Astrocyte (in vitro differentiated cells and primary cell): ENCODE measurements at regions not wholly inside any gene's neighbourhood (a gene's known extent, or its start where the extent isn't known, plus 50 kb on each side); places are given as distances from the start of the nearest gene placed in this dataset.

Source experiments
- DNase-seq: peaks from one replicate; pipeline ENCODE4 v3.0.0-alpha.2; 2010; ENCODE audit warnings: low read depth
- FAIRE-seq: peaks from 2 replicates; lab custom pipeline; 2011; peaks lifted over from hg19 to GRCh38; lab: Jason Lieb, UNC
- H2AFZ ChIP-seq: 2 replicates; pipeline ENCODE4 v1.6.0; 2012; ENCODE audit warnings: low read depth, low read length, inconsistent platforms
- H3K27ac ChIP-seq: 2 replicates; pipeline ENCODE4 v1.5.1; 2011; ENCODE audit warnings: low read depth, low read length, inconsistent platforms
- H3K27me3 ChIP-seq: 2 replicates; pipeline ENCODE4 v1.6.0; 2011; ENCODE audit warnings: low read length, inconsistent platforms; ENCODE audit not compliant: insufficient read depth
- H3K36me3 ChIP-seq: 2 replicates; pipeline ENCODE4 v1.5.1; 2011; ENCODE audit warnings: low read length, inconsistent platforms; ENCODE audit not compliant: insufficient read depth
- H3K4me1 ChIP-seq: 2 replicates; pipeline ENCODE4 v1.5.1; 2011; ENCODE audit warnings: low read length, inconsistent platforms; ENCODE audit not compliant: insufficient read depth
- H3K4me2 ChIP-seq: 2 replicates; pipeline ENCODE4 v1.6.0; 2012; ENCODE audit warnings: low read length, inconsistent platforms
- H3K4me3 ChIP-seq: 2 replicates; pipeline ENCODE4 v1.5.1; 2011; ENCODE audit warnings: low read depth, mild to moderate bottlenecking, low read length, inconsistent platforms; ENCODE audit not compliant: insufficient read depth
- H3K79me2 ChIP-seq: 2 replicates; pipeline ENCODE4 v1.6.0; 2012; ENCODE audit warnings: mild to moderate bottlenecking, low read length, inconsistent platforms; ENCODE audit not compliant: insufficient read depth
- H3K9ac ChIP-seq: 2 replicates; pipeline ENCODE4 v1.6.0; 2012; ENCODE audit warnings: mild to moderate bottlenecking, low read length, inconsistent platforms
- H3K9me3 ChIP-seq: 2 replicates; pipeline ENCODE4 v1.5.1; 2012; ENCODE audit warnings: low read depth, mild to moderate bottlenecking, low read length, inconsistent platforms; ENCODE audit not compliant: insufficient read depth
- H4K20me1 ChIP-seq: 2 replicates; pipeline ENCODE4 v1.6.0; 2012; ENCODE audit warnings: low read length, inconsistent platforms; ENCODE audit not compliant: insufficient read depth
- H3K27ac Mint-ChIP-seq: one replicate; pipeline ENCODE4 v1.8.0; 2021; ENCODE audit warnings: mild to moderate bottlenecking, mixed read lengths; ENCODE audit not compliant: unreplicated experiment
- H3K27me3 Mint-ChIP-seq: one replicate; pipeline ENCODE4 v1.8.0; 2021; ENCODE audit warnings: low read depth, mixed read lengths; ENCODE audit not compliant: unreplicated experiment
- H3K36me3 Mint-ChIP-seq: one replicate; pipeline ENCODE4 v1.8.0; 2021; ENCODE audit warnings: low read depth, mixed read lengths; ENCODE audit not compliant: unreplicated experiment
- H3K4me1 Mint-ChIP-seq: one replicate; pipeline ENCODE4 v1.8.0; 2021; ENCODE audit warnings: low read depth, mixed read lengths; ENCODE audit not compliant: unreplicated experiment
- H3K4me3 Mint-ChIP-seq: one replicate; pipeline ENCODE4 v1.8.0; 2021; ENCODE audit warnings: mild to moderate bottlenecking, moderate library complexity, mixed read lengths; ENCODE audit not compliant: unreplicated experiment
- H3K9me3 Mint-ChIP-seq: one replicate; pipeline ENCODE4 v1.8.0; 2021; ENCODE audit warnings: mild to moderate bottlenecking, mixed read lengths; ENCODE audit not compliant: unreplicated experiment
- EZH2 ChIP-seq: IDR thresholded peaks from 2 replicates; pipeline ENCODE4 v1.6.1; 2012; ENCODE audit warnings: mild to moderate bottlenecking, low read length, inconsistent platforms; ENCODE audit not compliant: insufficient read depth
- TF ChIP-seq, protein P1 (sequence below): IDR thresholded peaks from 2 replicates; pipeline ENCODE4 v1.5.1; 2011; ENCODE audit warnings: low read depth, mild to moderate bottlenecking, inconsistent platforms, low read length, moderate library complexity; ENCODE audit not compliant: insufficient read depth

DNA sequence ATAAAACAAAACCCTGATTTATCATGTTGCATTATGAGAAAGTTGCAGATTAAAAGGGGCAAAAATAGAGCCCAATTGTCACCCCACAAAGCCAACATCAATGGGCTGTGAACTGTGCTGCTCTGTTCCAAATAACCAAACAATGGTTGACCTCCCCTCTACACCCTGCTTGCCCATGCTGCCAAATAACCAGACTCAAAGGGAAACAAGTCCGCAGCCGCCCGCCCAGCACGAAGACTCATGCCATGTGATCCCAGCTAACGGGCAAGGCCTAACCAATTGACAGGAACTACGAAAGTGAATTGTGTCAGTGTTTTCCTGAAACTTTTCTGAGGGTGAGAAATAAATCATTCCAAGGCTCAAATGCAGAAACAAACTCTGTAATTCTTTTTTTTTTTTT is 97.9 kb upstream of the RIOK3 start:
- H3K9me3 Mint-ChIP-seq, result peaks cover 2% of the 10 kb centered on the region
- H3K4me1 Mint-ChIP-seq, result peaks cover 36% of the 10 kb centered on the region
- Histone ChIP-seq H3K27me3 (no peaks in the 10 kb centered on the region), H3K4me1 (peaks cover 30% of the 10 kb centered on the region), H3K9me3 (no peaks in the 10 kb centered on the region), H3K9ac (no peak overlapping the region), H3K36me3 (no peaks in the 10 kb centered on the region), H3K4me2 (peak overlapping the region; percentile 26), H3K79me2 (no peaks in the 10 kb centered on the region), H4K20me1 (no peaks in the 10 kb centered on the region), H2AFZ (no peak overlapping the region), H3K4me3 (no peak overlapping the region), H3K27ac (no peak overlapping the region)
- DNase-seq, result no peak
- TF ChIP-seq EZH2, result no peak
- TF ChIP-seq, protein P1, sequence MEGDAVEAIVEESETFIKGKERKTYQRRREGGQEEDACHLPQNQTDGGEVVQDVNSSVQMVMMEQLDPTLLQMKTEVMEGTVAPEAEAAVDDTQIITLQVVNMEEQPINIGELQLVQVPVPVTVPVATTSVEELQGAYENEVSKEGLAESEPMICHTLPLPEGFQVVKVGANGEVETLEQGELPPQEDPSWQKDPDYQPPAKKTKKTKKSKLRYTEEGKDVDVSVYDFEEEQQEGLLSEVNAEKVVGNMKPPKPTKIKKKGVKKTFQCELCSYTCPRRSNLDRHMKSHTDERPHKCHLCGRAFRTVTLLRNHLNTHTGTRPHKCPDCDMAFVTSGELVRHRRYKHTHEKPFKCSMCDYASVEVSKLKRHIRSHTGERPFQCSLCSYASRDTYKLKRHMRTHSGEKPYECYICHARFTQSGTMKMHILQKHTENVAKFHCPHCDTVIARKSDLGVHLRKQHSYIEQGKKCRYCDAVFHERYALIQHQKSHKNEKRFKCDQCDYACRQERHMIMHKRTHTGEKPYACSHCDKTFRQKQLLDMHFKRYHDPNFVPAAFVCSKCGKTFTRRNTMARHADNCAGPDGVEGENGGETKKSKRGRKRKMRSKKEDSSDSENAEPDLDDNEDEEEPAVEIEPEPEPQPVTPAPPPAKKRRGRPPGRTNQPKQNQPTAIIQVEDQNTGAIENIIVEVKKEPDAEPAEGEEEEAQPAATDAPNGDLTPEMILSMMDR, result no peak
- H3K27me3 Mint-ChIP-seq, result peaks cover 2% of the 10 kb centered on the region
- no peak overlapping the region for H3K4me3 Mint-ChIP-seq
- no peak for FAIRE-seq
- H3K36me3 Mint-ChIP-seq, result peaks cover 21% of the 10 kb centered on the region
- H3K27ac Mint-ChIP-seq, result no peak overlapping the region

DNA sequence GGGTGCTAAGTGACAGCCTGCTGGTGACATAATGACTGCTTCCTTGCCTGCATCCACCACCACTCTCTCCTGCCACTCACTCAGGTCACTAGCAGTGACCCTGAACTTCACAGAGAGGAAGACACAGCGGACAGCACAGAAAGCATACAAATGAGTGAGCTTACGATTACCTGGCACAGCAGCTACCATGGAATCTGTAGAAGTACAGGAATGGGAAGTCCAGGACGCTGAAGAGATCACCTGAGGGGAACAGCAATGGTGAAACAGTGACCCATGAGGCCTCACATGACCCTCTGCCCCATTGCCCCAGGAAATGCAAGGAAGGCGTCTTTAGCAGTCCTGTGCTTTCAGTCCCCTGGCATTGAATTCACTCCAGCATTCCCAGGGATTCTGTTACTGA is 96.7 kb upstream of the RIOK3 start:
- H3K4me1 Mint-ChIP-seq, result peaks cover 36% of the 10 kb centered on the region

More for the DNA sequence above, 96.7 kb upstream of the RIOK3 start:
- Histone ChIP-seq H3K27me3 (no peaks in the 10 kb centered on the region), H4K20me1 (no peaks in the 10 kb centered on the region), H3K4me2 (no peak overlapping the region), H3K79me2 (no peaks in the 10 kb centered on the region), H3K9ac (no peak overlapping the region), H3K36me3 (no peaks in the 10 kb centered on the region), H2AFZ (no peak overlapping the region), H3K4me1 (peaks cover 30% of the 10 kb centered on the region), H3K4me3 (no peak overlapping the region), H3K9me3 (no peaks in the 10 kb centered on the region), H3K27ac (no peak overlapping the region)
- H3K27ac Mint-ChIP-seq, result no peak overlapping the region
- H3K27me3 Mint-ChIP-seq, result peaks cover 2% of the 10 kb centered on the region
- FAIRE-seq (no peak), DNase-seq (no peak)
- TF ChIP-seq, protein P1, result no peak
- TF ChIP-seq EZH2, result no peak
- no peak overlapping the region for H3K4me3 Mint-ChIP-seq
- H3K9me3 Mint-ChIP-seq, result peaks cover 4% of the 10 kb centered on the region
- H3K36me3 Mint-ChIP-seq, result peaks cover 16% of the 10 kb centered on the region
